Lung (tissue), 11 donors: ENCODE measurements at regions not wholly inside any gene's neighbourhood (a gene's known extent, or its start where the extent isn't known, plus 50 kb on each side); places are given as distances from the start of the nearest gene placed in this dataset.
A peak's percentile ranks its signal among the peaks of the same experiment; 100 is the strongest.
"Not testable (repeated sequence)": the region's sequence is repeated elsewhere in the genome, so short reads cannot be mapped to it uniquely, and the experiment has no call there.

Source experiments
- ATAC-seq: fragments of 200-7000 bp; cut with Tn5 transposase; one replicate; pipeline ENCODE4 v1.9.1; 2020; ENCODE audit warnings: moderate number of reproducible peaks; ENCODE audit not compliant: insufficient read depth, low FRiP score
- DNase-seq, 3 donors: peaks; one replicate each; pipeline ENCODE4 v3.0.0-alpha.2; 2013 to 2017
- H3K27ac ChIP-seq, 2 donors: one replicate each; pipeline ENCODE4 v1.5.1; 2013; ENCODE audit warnings: mild to moderate bottlenecking in 2 of 2, moderate library complexity in 2 of 2, control low read depth in 1 of 2, inconsistent platforms in 1 of 2, low read depth in 1 of 2, low read length in 1 of 2
- H3K27me3 ChIP-seq, 3 donors: one replicate each; pipeline ENCODE4 v1.5.1; 2013; ENCODE audit warnings: low read length in 2 of 3; ENCODE audit not compliant: control insufficient read depth in 3 of 3, insufficient read depth in 3 of 3
- H3K36me3 ChIP-seq, 4 donors: one replicate each; pipeline ENCODE4 v1.5.1; 2013; ENCODE audit warnings: low read length in 4 of 4, mild to moderate bottlenecking in 1 of 4, moderate library complexity in 1 of 4; ENCODE audit not compliant: control insufficient read depth in 4 of 4, insufficient read depth in 4 of 4
- H3K4me1 ChIP-seq, 5 donors: one replicate each; pipeline ENCODE4 v1.5.1; 2013; ENCODE audit warnings: low read length in 5 of 5, mild to moderate bottlenecking in 2 of 5, moderate library complexity in 1 of 5; ENCODE audit not compliant: control insufficient read depth in 5 of 5, insufficient read depth in 5 of 5
- H3K4me3 ChIP-seq: one replicate; pipeline ENCODE4 v1.5.1; 2013; ENCODE audit warnings: mild to moderate bottlenecking, control low read depth, moderate library complexity
- H3K9ac ChIP-seq, 2 donors: one replicate each; pipeline ENCODE4 v1.5.1; 2013; ENCODE audit warnings: low read length in 2 of 2, control low read depth in 1 of 2; ENCODE audit not compliant: insufficient read depth in 1 of 2
- H3K9me3 ChIP-seq, 4 donors: one replicate each; pipeline ENCODE4 v1.5.1; 2013; ENCODE audit warnings: low read length in 3 of 4, mild to moderate bottlenecking in 1 of 4, moderate library complexity in 1 of 4; ENCODE audit not compliant: control insufficient read depth in 4 of 4, insufficient read depth in 3 of 4
- CTCF ChIP-seq: IDR thresholded peaks from 2 replicates; pipeline ENCODE4 v1.5.1; 2012; ENCODE audit warnings: mild to moderate bottlenecking; ENCODE audit errors: control extremely low read depth, extremely low read depth
- WGBS, 2 donors: extraction: QIAGEN DNeasy Blood & Tissue Kit; methylation state at CpG; one replicate each; pipeline ENCODE4 v1.1.7; 2013; 5-methylcytosine and 5-hydroxymethylcytosine counted together
- donor health status: control.
- donor health status: control.
- donor health status: Bipolar disorder and iron deficiency.
- donor health status: healthy.
- donor health status: DM: yes; HTN: yes; CAD: no.

GRCh38 chrX:46152756-46153155, 392.5 kb downstream of the ZNF674 start:
- Histone ChIP-seq H3K36me3 (no peaks in the 10 kb centered on the region), H3K9me3 (peaks cover 0 to 5% (median 0%) of the 10 kb centered on the region in 4 donors), H3K4me1 (no peaks in the 10 kb centered on the region), H3K27ac (no peak overlapping the region), H3K27me3 (no peaks in the 10 kb centered on the region), H3K4me3 (peak overlapping the region; percentile 8), H3K9ac (no peak overlapping the region)
- DNase-seq (no peak), ATAC-seq (no peak)
- WGBS, 2 donors = 71 to 84% methylated on average over 2 of the region's 2 CpGs
- TF ChIP-seq CTCF = no peak

GRCh38 chrX:46151332-46151731, 393.9 kb downstream of the ZNF674 start:
- not testable (repeated sequence) for H3K9me3 ChIP-seq, H3K9ac ChIP-seq, H3K36me3 ChIP-seq, H3K4me3 ChIP-seq, DNase-seq, ATAC-seq, H3K4me1 ChIP-seq, H3K27ac ChIP-seq, H3K27me3 ChIP-seq
- 87 to 95% methylated on average over 4 to 5 of the region's 5 CpGs for WGBS, 2 donors

GRCh38 chrX:46144566-46144965, 400.7 kb downstream of the ZNF674 start:
- no peaks in the 10 kb centered on the region for H3K27me3 ChIP-seq
- H3K4me1 ChIP-seq = no peaks in the 10 kb centered on the region
- ATAC-seq (no peak), DNase-seq (no peak)
- no peak overlapping the region for H3K27ac ChIP-seq
- TF ChIP-seq CTCF = no peak
- H3K9me3 ChIP-seq = no peaks in the 10 kb centered on the region
- H3K9ac ChIP-seq = no peak overlapping the region
- WGBS, 2 donors = 89 to 94% methylated on average over 1 of the region's 1 CpG
- no peak overlapping the region for H3K4me3 ChIP-seq
- no peaks in the 10 kb centered on the region for H3K36me3 ChIP-seq

- 59 to 68% methylated on average over 2 of the region's 2 CpGs for WGBS, 2 donors
- DNase-seq = no peak
- Histone ChIP-seq H3K4me1 (no peaks in the 10 kb centered on the region), H3K27ac (no peak overlapping the region), H3K9ac (no peak overlapping the region), H3K36me3 (no peaks in the 10 kb centered on the region), H3K27me3 (no peaks in the 10 kb centered on the region), H3K4me3 (no peak overlapping the region), H3K9me3 (no peaks in the 10 kb centered on the region)
- ATAC-seq = no peak
- TF ChIP-seq CTCF = no peak
Measured at GRCh38 chrX:46140272-46140671, 404.9 kb downstream of the ZNF674 start.
